Effector CD8-positive, alpha-beta T cell (primary cell): ENCODE measurements at regions not wholly inside any gene's neighbourhood (a gene's known extent, or its start where the extent isn't known, plus 50 kb on each side); places are given as distances from the start of the nearest gene placed in this dataset.

ENCODE experiments used
- DNase-seq: peaks from one replicate; lab custom pipeline; 2025; lab: John Stamatoyannopoulos, UW

GRCh38 chr10:21327289-21327993 lies 198.0 kb downstream of the SKIDA1 start:
- no peak for DNase-seq

DNA sequence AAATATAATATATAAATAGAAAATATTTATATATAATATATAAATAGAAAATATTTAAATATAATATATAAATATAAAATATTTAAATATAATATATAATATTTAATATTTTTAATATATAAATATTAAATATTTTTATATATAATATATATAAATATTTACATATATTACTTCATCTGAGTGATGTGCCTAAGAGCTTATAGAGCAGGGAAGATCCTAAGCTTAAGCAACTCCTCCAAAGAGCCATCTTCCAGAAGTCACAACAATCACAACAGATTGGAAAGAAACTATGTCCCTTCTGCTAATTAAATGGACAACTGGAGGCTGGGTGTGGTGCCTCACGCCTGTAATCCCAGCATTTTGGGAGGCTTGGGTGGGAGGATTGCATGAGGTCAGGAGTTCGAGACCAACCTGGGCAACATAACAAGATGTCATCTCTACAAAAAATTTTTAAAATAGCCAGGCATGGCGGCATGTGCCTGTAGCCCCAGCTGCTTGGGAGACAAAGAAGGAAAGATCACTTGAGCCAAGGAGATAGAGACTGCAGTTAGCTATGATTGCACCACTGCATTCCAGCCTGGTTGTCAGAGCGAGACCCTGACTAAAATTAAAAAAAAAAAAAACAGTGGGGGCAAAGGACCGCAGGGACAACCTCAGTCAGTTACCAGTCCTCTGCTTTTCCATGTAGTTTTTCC lies 198.7 kb downstream of the SKIDA1 start:
- no peak for DNase-seq

- DNase-seq: no peak
These were observed 206.8 kb downstream of the SKIDA1 start for GRCh38 chr10:21318540-21319167.

GRCh38 chr10:21317902-21318301 lies 207.6 kb downstream of the SKIDA1 start:
- DNase-seq: no peak

- DNase-seq: no peak
These were observed 209.7 kb downstream of the SKIDA1 start for GRCh38 chr10:21315645-21316220.

GRCh38 chr10:21314906-21315644 lies 210.4 kb downstream of the SKIDA1 start:
- no peak for DNase-seq

GRCh38 chr10:21314111-21314626 lies 211.3 kb downstream of the SKIDA1 start:
- DNase-seq: no peak

DNA sequence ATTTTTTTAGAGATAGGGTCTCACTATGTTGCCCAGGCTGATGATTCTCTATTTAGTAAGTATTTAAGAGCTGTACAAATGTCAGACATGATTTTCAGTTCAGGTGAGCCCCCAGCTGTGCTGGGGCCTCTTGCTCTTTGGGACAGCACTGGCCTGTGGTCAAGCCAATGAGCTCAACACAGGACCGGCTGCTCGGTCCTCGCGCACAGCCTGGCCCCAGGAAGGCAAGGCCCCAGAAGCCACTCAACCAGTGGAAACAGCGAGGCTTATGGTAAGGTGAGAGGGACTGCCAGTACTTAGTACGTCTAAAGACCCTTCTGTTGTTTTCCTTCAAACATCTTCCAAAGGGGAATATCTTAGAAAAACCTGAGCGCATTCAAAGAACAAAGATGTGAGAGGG lies 211.8 kb downstream of the SKIDA1 start:
- DNase-seq: no peak

DNA sequence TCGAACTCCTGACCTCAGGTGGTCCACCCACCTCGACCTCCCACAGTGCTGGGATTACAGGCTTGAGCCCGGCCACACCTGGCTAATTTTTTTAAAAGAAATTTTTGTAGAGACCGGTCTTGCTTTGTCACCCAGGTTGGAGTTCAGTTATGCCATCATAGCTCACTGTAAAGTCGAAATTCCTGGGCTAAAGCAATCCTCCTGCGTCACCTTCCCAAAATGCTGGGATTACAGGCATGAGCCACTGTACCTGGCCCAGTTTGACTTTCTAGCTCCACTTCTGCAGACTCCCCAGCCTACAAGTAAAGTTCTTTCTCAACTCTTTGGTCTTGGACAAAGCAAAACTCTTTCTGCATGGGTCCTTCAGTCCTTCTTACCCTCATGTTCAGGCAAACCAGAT lies 214.1 kb downstream of the SKIDA1 start:
- DNase-seq: no peak

GRCh38 chr10:21309427-21309826 lies 216.1 kb downstream of the SKIDA1 start:
- no peak for DNase-seq

GRCh38 chr10:21308946-21309345 lies 216.5 kb downstream of the SKIDA1 start:
- no peak for DNase-seq

GRCh38 chr10:21308018-21308417 lies 217.5 kb downstream of the SKIDA1 start:
- DNase-seq: no peak

DNA sequence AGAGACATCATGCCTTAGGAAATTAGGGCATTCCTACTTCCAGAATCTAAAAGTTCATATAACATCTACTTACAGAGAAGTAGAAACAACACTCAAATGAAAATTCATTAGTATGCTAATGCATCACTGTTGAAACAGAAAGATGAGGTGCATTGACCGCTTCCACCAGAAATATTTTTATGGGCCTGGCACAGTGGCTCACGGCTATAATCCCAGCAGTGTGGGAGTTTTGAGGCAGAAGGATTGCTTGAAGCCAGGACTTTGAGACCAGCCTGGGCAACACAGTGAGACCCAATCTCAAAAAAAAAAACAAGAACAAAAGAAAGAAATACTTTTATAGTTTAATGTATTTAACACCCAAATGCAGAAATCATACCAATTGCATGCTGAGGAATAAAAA lies 220.9 kb downstream of the SKIDA1 start:
- no peak for DNase-seq

- no peak for DNase-seq
These were observed 221.3 kb downstream of the SKIDA1 start for GRCh38 chr10:21304198-21304597.

GRCh38 chr10:21300551-21300950 lies 224.9 kb downstream of the SKIDA1 start:
- DNase-seq: no peak

DNA sequence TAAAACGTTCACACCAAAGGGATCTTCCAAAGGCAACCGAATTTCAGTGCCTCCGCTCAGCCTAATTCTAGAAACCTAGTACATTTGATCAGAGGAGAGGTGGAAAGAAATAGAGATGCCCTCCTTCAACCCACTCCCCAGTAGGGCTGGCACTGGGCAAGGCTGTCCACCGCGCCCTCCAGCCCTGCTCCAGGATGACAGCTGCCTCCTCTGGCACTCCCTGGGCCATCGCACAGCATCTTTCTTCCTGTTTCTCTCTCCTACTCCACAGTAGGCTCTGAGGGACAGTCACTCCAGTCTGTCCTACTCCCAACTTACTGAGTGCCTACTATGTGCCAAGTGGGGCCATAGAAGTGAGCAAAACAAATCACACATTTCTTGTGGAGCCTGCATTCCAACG lies 226.2 kb downstream of the SKIDA1 start:
- DNase-seq: no peak

DNA sequence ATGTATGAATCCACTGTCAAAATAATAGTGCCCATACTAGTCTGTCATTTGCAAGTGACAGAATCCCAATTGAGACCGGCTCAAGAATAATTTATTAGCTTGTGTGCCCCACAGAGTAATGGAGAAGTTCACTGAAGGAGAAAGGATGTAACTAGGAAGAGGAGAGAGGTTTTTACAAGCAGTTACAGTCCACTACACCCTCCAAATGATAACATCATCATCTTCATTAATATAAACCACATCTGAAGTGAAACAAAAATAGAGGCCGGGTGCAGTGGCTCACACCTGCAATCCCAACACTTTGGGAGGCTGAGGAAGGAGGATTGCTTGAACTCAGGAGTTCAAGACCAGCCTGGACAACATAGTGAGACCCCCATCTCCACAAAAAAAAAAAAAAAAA lies 226.8 kb downstream of the SKIDA1 start:
- no peak for DNase-seq

GRCh38 chr10:21297603-21298383 lies 227.7 kb downstream of the SKIDA1 start:
- DNase-seq: no peak

- DNase-seq: no peak
These were observed 228.7 kb downstream of the SKIDA1 start for GRCh38 chr10:21296575-21297355.
